ENCODE measurements at regions not wholly inside any gene's neighbourhood (a gene's known extent, or its start where the extent isn't known, plus 50 kb on each side); places are given as distances from the start of the nearest gene placed in this dataset.

GRCh38 chr17:70606086-70606485, 436.8 kb downstream of the KCNJ2 start:
- CTCF ChIA-PET = no interaction called here
- no peak overlapping the region for H3K27ac Mint-ChIP-seq
- no peak for ATAC-seq

More at GRCh38 chr17:70606086-70606485, 436.8 kb downstream of the KCNJ2 start:
- H3K36me3 Mint-ChIP-seq = no peaks in the 10 kb centered on the region
- DNase-seq (ENCODE audit: low spot score) = no peak
- TF ChIP-seq ZNF281 (CRISPR knock-in tag; IDR thresholded peaks at IDR 0.05) = no peak
- no peak for TF ChIP-seq ZNF532 (CRISPR knock-in tag; IDR thresholded peaks at IDR 0.05; ENCODE audit: borderline replicate concordance)
- TF ChIP-seq ZNF425 (CRISPR knock-in tag; conservative IDR thresholded peaks at IDR 0.05) = no peak
- TF ChIP-seq JAZF1 (CRISPR knock-in tag; IDR thresholded peaks at IDR 0.05) = no peak
- TF ChIP-seq JUN (CRISPR knock-in tag; IDR thresholded peaks at IDR 0.05) = no peak
- no peak for TF ChIP-seq FOXP4 (CRISPR knock-in tag; IDR thresholded peaks at IDR 0.05)
- no peak for TF ChIP-seq TEAD4 (CRISPR knock-in tag; IDR thresholded peaks at IDR 0.05)
- TF ChIP-seq ZBTB43 (CRISPR knock-in tag; IDR thresholded peaks at IDR 0.05) = no peak
- TF ChIP-seq HMGA2 (CRISPR knock-in tag; IDR thresholded peaks at IDR 0.05) = no peak
- no peak for TF ChIP-seq EMX1 (CRISPR knock-in tag; IDR thresholded peaks at IDR 0.05)
- TF ChIP-seq ELF4 (CRISPR knock-in tag; IDR thresholded peaks at IDR 0.05; ENCODE audit: low read depth) = no peak
- no peak for TF ChIP-seq E2F4 (CRISPR knock-in tag; IDR thresholded peaks at IDR 0.05; ENCODE audit: borderline replicate concordance, low read depth)
- TF ChIP-seq ZNF423 (CRISPR knock-in tag; IDR thresholded peaks at IDR 0.05) = no peak
- no peak for TF ChIP-seq FOXK1 (CRISPR knock-in tag; IDR thresholded peaks at IDR 0.05)
- H3K27me3 Mint-ChIP-seq (ENCODE audit: low read depth) = no peaks in the 10 kb centered on the region
- H3K4me3 Mint-ChIP-seq = no peak overlapping the region
- no peaks in the 10 kb centered on the region for H3K9me3 Mint-ChIP-seq
- H3K4me1 Mint-ChIP-seq = peaks cover 21% of the 10 kb centered on the region
- POLR2A ChIA-PET = no interaction called here
